Ishikawa (cell line): ENCODE measurements at regions not wholly inside any gene's neighbourhood (a gene's known extent, or its start where the extent isn't known, plus 50 kb on each side); places are given as distances from the start of the nearest gene placed in this dataset.

Source experiments
- CREB1 ChIP-seq: IDR thresholded peaks from 2 replicates; pipeline ENCODE4 v1.6.1; 2012; ENCODE audit warnings: low read depth
- EGR1 ChIP-seq: IDR thresholded peaks from 2 replicates; pipeline ENCODE4 v1.6.1; 2012
- EP300 ChIP-seq: IDR thresholded peaks from 2 replicates; pipeline ENCODE4 v1.6.1; 2012; ENCODE audit warnings: borderline replicate concordance
- FOXM1 ChIP-seq: IDR thresholded peaks from 2 replicates; pipeline ENCODE4 v1.6.1; 2012; ENCODE audit warnings: low read depth, borderline replicate concordance
- MAX ChIP-seq: IDR thresholded peaks from 2 replicates; pipeline ENCODE4 v1.6.1; 2012
- NFIC ChIP-seq: IDR thresholded peaks from 2 replicates; pipeline ENCODE4 v1.6.1; 2012
- RAD21 ChIP-seq: IDR thresholded peaks from 2 replicates; pipeline ENCODE4 v1.6.1; 2012; ENCODE audit warnings: low read depth
- TAF1 ChIP-seq: IDR thresholded peaks from 2 replicates; pipeline ENCODE4 v1.6.1; 2012; ENCODE audit warnings: low read depth, mild to moderate bottlenecking
- TCF12 ChIP-seq: IDR thresholded peaks from 2 replicates; pipeline ENCODE4 v1.6.1; 2012; ENCODE audit warnings: low read depth
- TEAD4 ChIP-seq: IDR thresholded peaks from 2 replicates; pipeline ENCODE4 v1.6.1; 2012
- USF1 ChIP-seq: IDR thresholded peaks from 2 replicates; pipeline ENCODE4 v1.6.1; 2012
- YY1 ChIP-seq: IDR thresholded peaks from 2 replicates; pipeline ENCODE4 v1.6.1; 2012; ENCODE audit warnings: low read depth
- ZBTB7A ChIP-seq: IDR thresholded peaks from 2 replicates; pipeline ENCODE4 v1.6.1; 2012; ENCODE audit warnings: low read depth
- TF ChIP-seq, protein P1 (sequence below): IDR thresholded peaks from 2 replicates; pipeline ENCODE4 v1.6.1; 2012; ENCODE audit warnings: low read depth, mild to moderate bottlenecking

DNA sequence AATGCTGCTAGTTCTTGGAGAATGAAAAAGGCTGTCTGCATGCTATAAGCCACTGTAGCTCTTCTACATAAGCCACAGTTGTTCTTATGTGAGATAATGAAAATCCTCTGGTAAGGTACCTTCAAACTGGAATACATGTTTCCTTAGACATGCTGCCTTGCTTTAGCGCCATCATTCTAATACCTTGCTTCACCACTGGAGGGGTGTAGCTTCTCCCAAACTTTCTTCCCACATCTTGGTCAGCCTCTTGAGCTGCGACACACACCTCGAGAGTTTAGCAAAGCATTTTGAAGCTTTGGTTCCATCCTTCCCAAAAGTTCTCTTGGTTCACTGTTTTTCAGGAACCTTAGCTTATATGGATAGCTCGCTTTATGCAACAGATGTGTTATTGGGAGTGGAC is 69.5 kb downstream of the NKX2-1 start:
- TF ChIP-seq, protein P1, sequence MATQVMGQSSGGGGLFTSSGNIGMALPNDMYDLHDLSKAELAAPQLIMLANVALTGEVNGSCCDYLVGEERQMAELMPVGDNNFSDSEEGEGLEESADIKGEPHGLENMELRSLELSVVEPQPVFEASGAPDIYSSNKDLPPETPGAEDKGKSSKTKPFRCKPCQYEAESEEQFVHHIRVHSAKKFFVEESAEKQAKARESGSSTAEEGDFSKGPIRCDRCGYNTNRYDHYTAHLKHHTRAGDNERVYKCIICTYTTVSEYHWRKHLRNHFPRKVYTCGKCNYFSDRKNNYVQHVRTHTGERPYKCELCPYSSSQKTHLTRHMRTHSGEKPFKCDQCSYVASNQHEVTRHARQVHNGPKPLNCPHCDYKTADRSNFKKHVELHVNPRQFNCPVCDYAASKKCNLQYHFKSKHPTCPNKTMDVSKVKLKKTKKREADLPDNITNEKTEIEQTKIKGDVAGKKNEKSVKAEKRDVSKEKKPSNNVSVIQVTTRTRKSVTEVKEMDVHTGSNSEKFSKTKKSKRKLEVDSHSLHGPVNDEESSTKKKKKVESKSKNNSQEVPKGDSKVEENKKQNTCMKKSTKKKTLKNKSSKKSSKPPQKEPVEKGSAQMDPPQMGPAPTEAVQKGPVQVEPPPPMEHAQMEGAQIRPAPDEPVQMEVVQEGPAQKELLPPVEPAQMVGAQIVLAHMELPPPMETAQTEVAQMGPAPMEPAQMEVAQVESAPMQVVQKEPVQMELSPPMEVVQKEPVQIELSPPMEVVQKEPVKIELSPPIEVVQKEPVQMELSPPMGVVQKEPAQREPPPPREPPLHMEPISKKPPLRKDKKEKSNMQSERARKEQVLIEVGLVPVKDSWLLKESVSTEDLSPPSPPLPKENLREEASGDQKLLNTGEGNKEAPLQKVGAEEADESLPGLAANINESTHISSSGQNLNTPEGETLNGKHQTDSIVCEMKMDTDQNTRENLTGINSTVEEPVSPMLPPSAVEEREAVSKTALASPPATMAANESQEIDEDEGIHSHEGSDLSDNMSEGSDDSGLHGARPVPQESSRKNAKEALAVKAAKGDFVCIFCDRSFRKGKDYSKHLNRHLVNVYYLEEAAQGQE, result no peak
- no peak for TF ChIP-seq ZBTB7A
- no peak for TF ChIP-seq FOXM1
- TF ChIP-seq EP300, result no peak
- TF ChIP-seq YY1, result no peak
- TF ChIP-seq TAF1, result no peak
- TF ChIP-seq TEAD4, result no peak
- TF ChIP-seq TCF12, result no peak
- TF ChIP-seq USF1, result no peak
- 0 out of 2 replicates have a peak, but pooled peaks have one; percentile 3 for TF ChIP-seq RAD21
- no peak for TF ChIP-seq CREB1
- no peak for TF ChIP-seq MAX
- no peak for TF ChIP-seq EGR1
- no peak for TF ChIP-seq NFIC
